ENCODE measurements at regions not wholly inside any gene's neighbourhood (a gene's known extent, or its start where the extent isn't known, plus 50 kb on each side); places are given as distances from the start of the nearest gene placed in this dataset.

- H3K4me3 ChIP-seq, result no peak overlapping the region
- DNase-seq (no peak), ATAC-seq (no peak)
- no peak overlapping the region for H3K27ac ChIP-seq
- no peaks in the 10 kb centered on the region for H3K36me3 ChIP-seq
- H3K9me3 ChIP-seq, result no peaks in the 10 kb centered on the region
- H3K4me1 ChIP-seq, result no peaks in the 10 kb centered on the region
- no peak for TF ChIP-seq CTCF (IDR thresholded peaks at IDR 0.05)
- intact Hi-C loops (cut with DNase I), result no loop called here
- H3K27me3 ChIP-seq, result no peaks in the 10 kb centered on the region
These were observed 97.6 kb downstream of the ZIC5 start for GRCh38 chr13:99873832-99874430.

GRCh38 chr13:99873141-99873540 lies 98.4 kb downstream of the ZIC5 start:
- H3K27ac ChIP-seq, result no peak overlapping the region
- intact Hi-C loops (cut with DNase I), result no loop called here
- H3K9me3 ChIP-seq, result no peaks in the 10 kb centered on the region
- DNase-seq, result no peak
- no peak for ATAC-seq
- TF ChIP-seq CTCF (IDR thresholded peaks at IDR 0.05), result no peak
- H3K4me1 ChIP-seq, result no peaks in the 10 kb centered on the region
- no peak overlapping the region for H3K4me3 ChIP-seq
- no peaks in the 10 kb centered on the region for H3K27me3 ChIP-seq
- no peaks in the 10 kb centered on the region for H3K36me3 ChIP-seq

- Histone ChIP-seq H3K27ac (no peak overlapping the region), H3K4me1 (no peaks in the 10 kb centered on the region), H3K36me3 (no peaks in the 10 kb centered on the region), H3K9me3 (no peaks in the 10 kb centered on the region), H3K4me3 (no peak overlapping the region), H3K27me3 (no peaks in the 10 kb centered on the region)
- ATAC-seq (no peak), DNase-seq (no peak)
- TF ChIP-seq CTCF (IDR thresholded peaks at IDR 0.05), result no peak
- intact Hi-C loops (cut with DNase I), result no loop called here
These were observed 100.2 kb downstream of the ZIC5 start for GRCh38 chr13:99871249-99871898.

- intact Hi-C loops (cut with DNase I), result no loop called here
- no peaks in the 10 kb centered on the region for H3K9me3 ChIP-seq
- no peak overlapping the region for H3K4me3 ChIP-seq
- no peaks in the 10 kb centered on the region for H3K27me3 ChIP-seq
- no peak for TF ChIP-seq CTCF (IDR thresholded peaks at IDR 0.05)
- H3K36me3 ChIP-seq, result no peaks in the 10 kb centered on the region
- no peaks in the 10 kb centered on the region for H3K4me1 ChIP-seq
- DNase-seq (no peak), ATAC-seq (no peak)
- H3K27ac ChIP-seq, result no peak overlapping the region
These were observed 101.0 kb downstream of the ZIC5 start for GRCh38 chr13:99870541-99870940.

GRCh38 chr13:99869830-99870229 lies 101.7 kb downstream of the ZIC5 start:
- no peaks in the 10 kb centered on the region for H3K4me1 ChIP-seq
- no peak overlapping the region for H3K4me3 ChIP-seq
- ATAC-seq, result no peak
- no peaks in the 10 kb centered on the region for H3K9me3 ChIP-seq
- no peaks in the 10 kb centered on the region for H3K27me3 ChIP-seq
- no peak overlapping the region for H3K27ac ChIP-seq
- H3K36me3 ChIP-seq, result no peaks in the 10 kb centered on the region
- intact Hi-C loops (cut with DNase I), result no loop called here
- TF ChIP-seq CTCF (IDR thresholded peaks at IDR 0.05), result no peak
- no peak for DNase-seq

Measured in upper lobe of right lung (tissue), 1 donor.